ENCODE measurements at regions not wholly inside any gene's neighbourhood (a gene's known extent, or its start where the extent isn't known, plus 50 kb on each side); places are given as distances from the start of the nearest gene placed in this dataset.

- no peak for DNase-seq
These were observed 468.9 kb upstream of the HS6ST1 start for GRCh38 chr2:128787616-128788015.

- DNase-seq: no peak
These were observed 470.1 kb upstream of the HS6ST1 start for GRCh38 chr2:128788636-128789220.

GRCh38 chr2:128789221-128789620, 470.6 kb upstream of the HS6ST1 start:
- no peak for DNase-seq

GRCh38 chr2:128789776-128790455, 471.2 kb upstream of the HS6ST1 start:
- no peak for DNase-seq

GRCh38 chr2:128790541-128791001, 471.9 kb upstream of the HS6ST1 start:
- no peak for DNase-seq

GRCh38 chr2:128791120-128791984, 472.7 kb upstream of the HS6ST1 start:
- no peak for DNase-seq

- no peak for DNase-seq
These were observed 473.3 kb upstream of the HS6ST1 start for GRCh38 chr2:128791985-128792320.

- no peak for DNase-seq
These were observed 473.9 kb upstream of the HS6ST1 start for GRCh38 chr2:128792476-128793054.

- DNase-seq: no peak
These were observed 474.7 kb upstream of the HS6ST1 start for GRCh38 chr2:128793404-128793803.

- no peak for DNase-seq
These were observed 475.6 kb upstream of the HS6ST1 start for GRCh38 chr2:128794285-128794684.

GRCh38 chr2:128796321-128796720, 477.7 kb upstream of the HS6ST1 start:
- no peak for DNase-seq

GRCh38 chr2:128797092-128797491, 478.4 kb upstream of the HS6ST1 start:
- no peak for DNase-seq

GRCh38 chr2:128797533-128797932, 478.9 kb upstream of the HS6ST1 start:
- no peak for DNase-seq

- no peak for DNase-seq
These were observed 479.3 kb upstream of the HS6ST1 start for GRCh38 chr2:128797937-128798336.

GRCh38 chr2:128798502-128799283, 480.0 kb upstream of the HS6ST1 start:
- no peak for DNase-seq

GRCh38 chr2:128799284-128799552, 480.6 kb upstream of the HS6ST1 start:
- no peak for DNase-seq

- no peak for DNase-seq
These were observed 481.1 kb upstream of the HS6ST1 start for GRCh38 chr2:128799730-128800129.

GRCh38 chr2:128801576-128801975, 482.9 kb upstream of the HS6ST1 start:
- no peak for DNase-seq

- DNase-seq: no peak
These were observed 484.6 kb upstream of the HS6ST1 start for GRCh38 chr2:128803222-128803621.

- DNase-seq: no peak
These were observed 486.6 kb upstream of the HS6ST1 start for GRCh38 chr2:128805237-128805636.

- DNase-seq: no peak
These were observed 487.2 kb upstream of the HS6ST1 start for GRCh38 chr2:128805918-128806317.

GRCh38 chr2:128807317-128807716, 488.6 kb upstream of the HS6ST1 start:
- DNase-seq: no peak
